ENCODE measurements at regions not wholly inside any gene's neighbourhood (a gene's known extent, or its start where the extent isn't known, plus 50 kb on each side); places are given as distances from the start of the nearest gene placed in this dataset.

- H3K79me2 ChIP-seq (ENCODE audit: control insufficient read depth, low read length): no peaks in the 10 kb centered on the region
- no peaks in the 10 kb centered on the region for H3K36me3 ChIP-seq (ENCODE audit: control insufficient read depth, low read length)
- H3K27me3 ChIP-seq (ENCODE audit: control insufficient read depth, low read length): no peaks in the 10 kb centered on the region
- H3K9me2 ChIP-seq (replicated peaks; ENCODE audit: control insufficient read depth, low read length): no peaks in the 10 kb centered on the region
- no peaks in the 10 kb centered on the region for H3K4me1 ChIP-seq (ENCODE audit: control insufficient read depth, low read length)
- no peaks in the 10 kb centered on the region for H4K20me1 ChIP-seq (ENCODE audit: control insufficient read depth, insufficient read depth, low read depth, low read length)
- TF ChIP-seq CTCF (IDR thresholded peaks at IDR 0.05; ENCODE audit: low read depth, low read length, poor library complexity, severe bottlenecking) (no peak), EZH2phosphoT487 (IDR thresholded peaks at IDR 0.05; ENCODE audit: borderline replicate concordance, low read length) (no peak)
- H3K4me2 ChIP-seq (ENCODE audit: low read length): no peak overlapping the region
- H3K4me3 ChIP-seq (ENCODE audit: low read length): no peak overlapping the region
- H3K27ac ChIP-seq (ENCODE audit: low read depth, low read length): no peak overlapping the region
- no peaks in the 10 kb centered on the region for H3F3A ChIP-seq (ENCODE audit: control insufficient read depth, insufficient read depth)
- H3K9me3 ChIP-seq (ENCODE audit: control insufficient read depth, insufficient read depth, low read length): no peaks in the 10 kb centered on the region
Measured at GRCh38 chr18:30927042-30927441, 115.5 kb downstream of the DSC3 start.

- Histone ChIP-seq H3K79me2 (ENCODE audit: control insufficient read depth, low read length) (no peaks in the 10 kb centered on the region), H3F3A (ENCODE audit: control insufficient read depth, insufficient read depth) (no peaks in the 10 kb centered on the region), H3K9me2 (replicated peaks; ENCODE audit: control insufficient read depth, low read length) (no peaks in the 10 kb centered on the region), H3K27ac (ENCODE audit: low read depth, low read length) (no peak overlapping the region), H3K36me3 (ENCODE audit: control insufficient read depth, low read length) (no peaks in the 10 kb centered on the region), H3K9me3 (ENCODE audit: control insufficient read depth, insufficient read depth, low read length) (no peaks in the 10 kb centered on the region), H4K20me1 (ENCODE audit: control insufficient read depth, insufficient read depth, low read depth, low read length) (no peaks in the 10 kb centered on the region), H3K4me3 (ENCODE audit: low read length) (no peak overlapping the region), H3K4me2 (ENCODE audit: low read length) (no peak overlapping the region), H3K27me3 (ENCODE audit: control insufficient read depth, low read length) (no peaks in the 10 kb centered on the region), H3K4me1 (ENCODE audit: control insufficient read depth, low read length) (no peaks in the 10 kb centered on the region)
- TF ChIP-seq CTCF (IDR thresholded peaks at IDR 0.05; ENCODE audit: low read depth, low read length, poor library complexity, severe bottlenecking): no peak
- TF ChIP-seq EZH2phosphoT487 (IDR thresholded peaks at IDR 0.05; ENCODE audit: borderline replicate concordance, low read length): no peak
Measured at GRCh38 chr18:30925795-30926194, 116.7 kb downstream of the DSC3 start.

- H4K20me1 ChIP-seq (ENCODE audit: control insufficient read depth, insufficient read depth, low read depth, low read length): no peaks in the 10 kb centered on the region
- H3K27ac ChIP-seq (ENCODE audit: low read depth, low read length): no peak overlapping the region
- no peaks in the 10 kb centered on the region for H3K9me2 ChIP-seq (replicated peaks; ENCODE audit: control insufficient read depth, low read length)
- H3K27me3 ChIP-seq (ENCODE audit: control insufficient read depth, low read length): no peaks in the 10 kb centered on the region
- H3K4me2 ChIP-seq (ENCODE audit: low read length): no peak overlapping the region
- TF ChIP-seq EZH2phosphoT487 (IDR thresholded peaks at IDR 0.05; ENCODE audit: borderline replicate concordance, low read length) (no peak), CTCF (IDR thresholded peaks at IDR 0.05; ENCODE audit: low read depth, low read length, poor library complexity, severe bottlenecking) (no peak)
- no peaks in the 10 kb centered on the region for H3K4me1 ChIP-seq (ENCODE audit: control insufficient read depth, low read length)
- no peaks in the 10 kb centered on the region for H3F3A ChIP-seq (ENCODE audit: control insufficient read depth, insufficient read depth)
- H3K4me3 ChIP-seq (ENCODE audit: low read length): no peak overlapping the region
- no peaks in the 10 kb centered on the region for H3K9me3 ChIP-seq (ENCODE audit: control insufficient read depth, insufficient read depth, low read length)
- H3K36me3 ChIP-seq (ENCODE audit: control insufficient read depth, low read length): no peaks in the 10 kb centered on the region
- H3K79me2 ChIP-seq (ENCODE audit: control insufficient read depth, low read length): no peaks in the 10 kb centered on the region
Measured at GRCh38 chr18:30920757-30921156, 121.8 kb downstream of the DSC3 start.

GRCh38 chr18:30920351-30920750 is 122.2 kb downstream of the DSC3 start:
- no peaks in the 10 kb centered on the region for H3K36me3 ChIP-seq (ENCODE audit: control insufficient read depth, low read length)
- H3K27me3 ChIP-seq (ENCODE audit: control insufficient read depth, low read length): no peaks in the 10 kb centered on the region
- H3K27ac ChIP-seq (ENCODE audit: low read depth, low read length): no peak overlapping the region
- H3K79me2 ChIP-seq (ENCODE audit: control insufficient read depth, low read length): no peaks in the 10 kb centered on the region
- no peaks in the 10 kb centered on the region for H3K4me1 ChIP-seq (ENCODE audit: control insufficient read depth, low read length)
- H3K9me2 ChIP-seq (replicated peaks; ENCODE audit: control insufficient read depth, low read length): no peaks in the 10 kb centered on the region
- H3F3A ChIP-seq (ENCODE audit: control insufficient read depth, insufficient read depth): no peaks in the 10 kb centered on the region
- no peaks in the 10 kb centered on the region for H3K9me3 ChIP-seq (ENCODE audit: control insufficient read depth, insufficient read depth, low read length)
- TF ChIP-seq CTCF (IDR thresholded peaks at IDR 0.05; ENCODE audit: low read depth, low read length, poor library complexity, severe bottlenecking): no peak
- TF ChIP-seq EZH2phosphoT487 (IDR thresholded peaks at IDR 0.05; ENCODE audit: borderline replicate concordance, low read length): no peak
- H3K4me3 ChIP-seq (ENCODE audit: low read length): no peak overlapping the region
- no peaks in the 10 kb centered on the region for H4K20me1 ChIP-seq (ENCODE audit: control insufficient read depth, insufficient read depth, low read depth, low read length)
- H3K4me2 ChIP-seq (ENCODE audit: low read length): no peak overlapping the region

All from DOHH2 (cell line).